ENCODE measurements at regions not wholly inside any gene's neighbourhood (a gene's known extent, or its start where the extent isn't known, plus 50 kb on each side); places are given as distances from the start of the nearest gene placed in this dataset.
"Not testable (repeated sequence)": the region's sequence is repeated elsewhere in the genome, so short reads cannot be mapped to it uniquely, and the experiment has no call there.

DNA sequence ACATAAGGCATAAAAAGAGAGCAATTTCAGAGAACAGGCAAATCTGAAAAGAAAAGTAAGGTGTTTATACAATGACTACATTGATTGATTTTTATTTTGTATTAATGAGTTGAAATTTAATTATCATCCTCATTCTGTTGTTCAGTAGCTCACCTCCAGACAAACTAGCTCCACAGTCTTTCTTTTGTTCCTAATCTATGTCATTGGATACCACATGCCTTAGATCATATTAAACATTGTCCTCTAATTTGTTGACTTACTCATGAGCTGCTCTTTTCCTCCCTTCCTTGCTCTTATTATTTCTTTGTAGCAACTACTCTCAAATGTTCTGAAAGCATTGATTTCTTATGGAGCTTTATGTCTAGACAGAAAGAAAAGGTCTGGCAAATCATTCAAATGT is 185.5 kb upstream of the ZSWIM2 start:
- TF ChIP-seq, protein P1, sequence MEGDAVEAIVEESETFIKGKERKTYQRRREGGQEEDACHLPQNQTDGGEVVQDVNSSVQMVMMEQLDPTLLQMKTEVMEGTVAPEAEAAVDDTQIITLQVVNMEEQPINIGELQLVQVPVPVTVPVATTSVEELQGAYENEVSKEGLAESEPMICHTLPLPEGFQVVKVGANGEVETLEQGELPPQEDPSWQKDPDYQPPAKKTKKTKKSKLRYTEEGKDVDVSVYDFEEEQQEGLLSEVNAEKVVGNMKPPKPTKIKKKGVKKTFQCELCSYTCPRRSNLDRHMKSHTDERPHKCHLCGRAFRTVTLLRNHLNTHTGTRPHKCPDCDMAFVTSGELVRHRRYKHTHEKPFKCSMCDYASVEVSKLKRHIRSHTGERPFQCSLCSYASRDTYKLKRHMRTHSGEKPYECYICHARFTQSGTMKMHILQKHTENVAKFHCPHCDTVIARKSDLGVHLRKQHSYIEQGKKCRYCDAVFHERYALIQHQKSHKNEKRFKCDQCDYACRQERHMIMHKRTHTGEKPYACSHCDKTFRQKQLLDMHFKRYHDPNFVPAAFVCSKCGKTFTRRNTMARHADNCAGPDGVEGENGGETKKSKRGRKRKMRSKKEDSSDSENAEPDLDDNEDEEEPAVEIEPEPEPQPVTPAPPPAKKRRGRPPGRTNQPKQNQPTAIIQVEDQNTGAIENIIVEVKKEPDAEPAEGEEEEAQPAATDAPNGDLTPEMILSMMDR (IDR thresholded peaks at IDR 0.05; ENCODE audit: low read depth, low read length) = no peak
- in situ Hi-C loops (cut with HindIII; ENCODE audit: low sequenced_read_pairs) = no loop called here
- no peak for DNase-seq (ENCODE audit: low read depth, low spot score)
- H3K4me3 ChIP-seq (ENCODE audit: low read depth, low read length) = no peak overlapping the region

DNA sequence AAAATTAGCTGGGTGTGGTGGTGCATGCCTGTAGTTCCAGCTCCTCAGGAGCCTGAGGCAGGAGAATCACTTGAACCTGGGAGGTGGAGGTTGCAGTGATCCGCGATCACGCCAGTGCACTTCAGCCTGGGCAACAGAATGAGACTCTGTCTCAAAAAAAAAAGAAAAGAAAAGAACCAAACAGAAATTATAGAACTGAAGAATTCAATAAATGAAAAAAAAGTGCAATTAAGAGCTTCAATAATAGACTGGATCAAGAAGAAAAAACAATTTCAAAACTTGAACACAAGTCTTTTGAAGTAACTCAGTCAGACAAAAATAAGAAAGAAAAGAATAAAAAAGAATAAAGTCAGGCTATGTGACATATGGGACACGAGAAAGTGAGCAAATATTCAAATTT is 175.8 kb upstream of the ZSWIM2 start:
- in situ Hi-C loops (cut with HindIII; ENCODE audit: low sequenced_read_pairs) = no loop called here
- H3K4me3 ChIP-seq (ENCODE audit: low read depth, low read length) = no peak overlapping the region
- no peak for DNase-seq (ENCODE audit: low read depth, low spot score)
- TF ChIP-seq, protein P1 (IDR thresholded peaks at IDR 0.05; ENCODE audit: low read depth, low read length) = no peak

DNA sequence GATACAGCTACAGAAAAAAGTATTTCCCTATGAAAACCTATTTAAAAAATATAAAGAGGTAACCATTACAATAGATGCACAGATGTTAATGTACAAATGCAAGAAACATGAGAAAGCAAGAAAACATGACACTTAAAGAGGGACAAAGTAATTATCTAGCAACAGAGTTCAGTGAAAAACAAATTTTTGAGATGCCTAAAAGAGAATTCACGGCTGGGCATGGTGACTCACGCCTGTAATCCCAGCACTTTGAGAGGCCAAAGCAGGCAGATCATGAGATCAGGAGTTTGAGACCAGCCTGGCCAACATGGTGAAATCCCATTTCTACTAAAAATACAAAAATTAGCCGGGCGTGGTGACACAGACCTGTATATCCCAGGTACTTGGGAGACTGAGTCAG is 175.0 kb upstream of the ZSWIM2 start:
- in situ Hi-C loops (cut with HindIII; ENCODE audit: low sequenced_read_pairs); H3K4me3 ChIP-seq (ENCODE audit: low read depth, low read length); DNase-seq (ENCODE audit: low read depth, low spot score): not testable (repeated sequence)

DNA sequence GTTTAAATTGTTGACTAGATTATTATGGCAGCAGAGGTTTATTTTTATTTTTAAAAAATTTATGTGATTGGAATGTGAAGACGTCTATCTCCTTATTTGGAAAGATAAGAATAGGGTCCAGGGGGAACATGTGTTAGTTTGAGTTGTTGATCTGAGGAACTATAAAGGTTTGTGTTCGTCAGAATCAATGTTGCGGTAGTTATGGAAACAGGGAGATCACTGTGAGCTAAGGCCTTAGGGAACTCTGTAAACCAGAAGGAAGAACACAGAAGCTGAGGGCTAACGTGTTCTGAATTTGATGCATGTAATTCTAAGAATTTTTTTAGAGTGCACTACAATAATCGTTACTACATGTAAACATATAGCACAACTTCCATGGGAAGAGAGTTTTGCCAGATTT is 168.5 kb upstream of the ZSWIM2 start:
- TF ChIP-seq, protein P1 (IDR thresholded peaks at IDR 0.05; ENCODE audit: low read depth, low read length) = no peak
- no peak for DNase-seq (ENCODE audit: low read depth, low spot score)
- H3K4me3 ChIP-seq (ENCODE audit: low read depth, low read length) = no peak overlapping the region
- in situ Hi-C loops (cut with HindIII; ENCODE audit: low sequenced_read_pairs) = no loop called here

DNA sequence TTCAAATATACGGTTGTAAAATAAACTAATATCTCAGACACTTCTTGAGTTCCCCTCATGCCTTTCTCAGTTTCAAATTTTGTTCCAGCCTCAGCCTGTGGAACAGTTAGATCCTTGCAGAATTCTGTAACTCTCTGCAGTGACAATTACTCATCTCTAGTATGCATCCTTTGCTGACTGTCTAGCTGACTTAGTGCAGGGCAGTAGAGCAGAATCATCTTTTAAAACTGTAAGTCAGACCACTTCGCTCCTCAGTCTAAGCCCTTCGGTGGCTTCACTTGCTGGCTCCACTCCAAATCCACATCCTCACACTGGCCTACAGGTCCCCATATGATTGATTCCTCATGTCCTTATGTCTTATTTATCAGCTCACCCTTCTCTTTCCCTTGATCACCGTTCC is 164.1 kb upstream of the ZSWIM2 start:
- in situ Hi-C loops (cut with HindIII; ENCODE audit: low sequenced_read_pairs) = no loop called here
- TF ChIP-seq, protein P1 (IDR thresholded peaks at IDR 0.05; ENCODE audit: low read depth, low read length) = no peak
- no peak overlapping the region for H3K4me3 ChIP-seq (ENCODE audit: low read depth, low read length)
- DNase-seq (ENCODE audit: low read depth, low spot score) = no peak

DNA sequence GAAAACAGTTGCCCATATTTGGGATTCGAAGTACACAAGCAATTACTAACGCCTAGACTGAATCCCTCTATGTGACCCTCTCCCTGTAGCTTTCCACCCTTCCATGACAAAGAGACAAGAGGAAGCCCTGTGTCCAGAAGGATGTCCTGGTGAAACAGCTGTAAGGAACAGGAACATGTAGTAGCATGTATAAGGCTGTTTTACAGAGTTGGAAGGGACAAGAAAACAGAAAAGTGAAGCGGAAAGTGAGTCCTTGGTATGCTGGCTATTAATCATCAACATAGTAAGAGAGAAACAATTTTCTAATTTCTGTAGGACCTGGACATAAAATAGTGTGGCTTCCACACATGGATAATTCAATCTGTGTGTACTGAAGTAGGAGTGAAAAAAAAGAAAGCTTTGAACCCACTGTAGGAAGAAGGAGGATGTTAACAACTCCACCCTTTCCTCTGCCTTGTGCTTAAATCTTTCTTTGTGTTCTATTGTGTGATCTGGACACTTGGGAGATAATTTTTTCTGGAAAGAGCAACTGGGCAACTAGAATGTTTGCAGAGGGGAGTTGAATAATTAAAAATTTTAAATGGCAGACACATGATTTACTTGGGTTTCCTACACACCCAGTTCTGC is 162.3 kb upstream of the ZSWIM2 start:
- H3K4me3 ChIP-seq (ENCODE audit: low read depth, low read length) = no peak overlapping the region
- DNase-seq (ENCODE audit: low read depth, low spot score) = no peak
- TF ChIP-seq, protein P1 (IDR thresholded peaks at IDR 0.05; ENCODE audit: low read depth, low read length) = no peak
- in situ Hi-C loops (cut with HindIII; ENCODE audit: low sequenced_read_pairs) = no loop called here

DNA sequence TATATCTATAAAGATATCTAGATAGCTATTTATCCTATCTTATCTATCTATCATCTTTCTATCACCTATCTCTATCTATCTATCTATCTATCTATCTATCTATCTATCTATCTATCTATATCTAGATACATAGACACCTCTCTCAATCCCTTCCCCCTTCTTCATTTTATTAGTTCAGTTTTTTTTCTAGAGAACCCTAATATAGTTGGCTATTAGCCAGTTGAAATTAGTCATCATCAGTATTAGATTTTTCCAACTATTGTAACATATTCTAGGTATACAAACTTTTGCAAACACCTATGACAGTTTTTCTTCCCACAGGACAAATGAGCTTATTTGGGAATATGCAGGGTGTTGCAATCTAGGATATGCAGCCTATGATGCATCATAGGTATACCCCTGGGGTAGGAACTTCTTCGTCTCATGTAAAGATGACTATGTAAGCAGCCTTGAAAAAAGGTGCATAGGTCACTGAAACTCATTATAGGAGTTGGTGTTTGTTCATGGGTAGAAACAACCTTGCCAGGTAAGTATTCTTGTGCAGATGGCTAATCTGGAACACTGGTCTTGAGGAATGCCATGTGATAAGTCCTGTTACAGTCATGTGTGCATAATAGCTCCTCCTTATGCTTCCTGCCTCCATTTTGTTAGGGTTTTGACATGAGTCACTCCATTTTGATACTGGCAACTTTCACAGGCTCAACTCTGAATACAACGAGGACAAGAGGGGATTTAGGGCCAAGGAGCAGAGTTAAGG is 160.7 kb upstream of the ZSWIM2 start:
- TF ChIP-seq, protein P1 (IDR thresholded peaks at IDR 0.05; ENCODE audit: low read depth, low read length) = no peak
- no peak for DNase-seq (ENCODE audit: low read depth, low spot score)
- no peak overlapping the region for H3K4me3 ChIP-seq (ENCODE audit: low read depth, low read length)
- in situ Hi-C loops (cut with HindIII; ENCODE audit: low sequenced_read_pairs) = no loop called here
